Neuron (in vitro differentiated cells): ENCODE measurements at regions not wholly inside any gene's neighbourhood (a gene's known extent, or its start where the extent isn't known, plus 50 kb on each side); places are given as distances from the start of the nearest gene placed in this dataset.

ENCODE experiments used
- H2AFZ ChIP-seq: one replicate; pipeline ENCODE4 v1.6.1; 2013; ENCODE audit warnings: low read depth, mild to moderate bottlenecking, inconsistent platforms, low read length, moderate library complexity
- H3K27me3 ChIP-seq: one replicate; pipeline ENCODE4 v1.6.1; 2013; ENCODE audit warnings: low read length; ENCODE audit not compliant: insufficient read depth
- H3K36me3 ChIP-seq: one replicate; pipeline ENCODE4 v1.6.1; 2013; ENCODE audit warnings: low read length; ENCODE audit not compliant: insufficient read depth
- H3K4me1 ChIP-seq: one replicate; pipeline ENCODE4 v1.6.1; 2013; ENCODE audit warnings: low read length; ENCODE audit not compliant: insufficient read depth
- H3K4me3 ChIP-seq: 2 replicates; pipeline ENCODE4 v1.5.1; 2013; ENCODE audit warnings: mild to moderate bottlenecking, low read length, moderate library complexity
- H3K9me3 ChIP-seq: one replicate; pipeline ENCODE4 v1.6.1; 2013; ENCODE audit warnings: low read length

DNA sequence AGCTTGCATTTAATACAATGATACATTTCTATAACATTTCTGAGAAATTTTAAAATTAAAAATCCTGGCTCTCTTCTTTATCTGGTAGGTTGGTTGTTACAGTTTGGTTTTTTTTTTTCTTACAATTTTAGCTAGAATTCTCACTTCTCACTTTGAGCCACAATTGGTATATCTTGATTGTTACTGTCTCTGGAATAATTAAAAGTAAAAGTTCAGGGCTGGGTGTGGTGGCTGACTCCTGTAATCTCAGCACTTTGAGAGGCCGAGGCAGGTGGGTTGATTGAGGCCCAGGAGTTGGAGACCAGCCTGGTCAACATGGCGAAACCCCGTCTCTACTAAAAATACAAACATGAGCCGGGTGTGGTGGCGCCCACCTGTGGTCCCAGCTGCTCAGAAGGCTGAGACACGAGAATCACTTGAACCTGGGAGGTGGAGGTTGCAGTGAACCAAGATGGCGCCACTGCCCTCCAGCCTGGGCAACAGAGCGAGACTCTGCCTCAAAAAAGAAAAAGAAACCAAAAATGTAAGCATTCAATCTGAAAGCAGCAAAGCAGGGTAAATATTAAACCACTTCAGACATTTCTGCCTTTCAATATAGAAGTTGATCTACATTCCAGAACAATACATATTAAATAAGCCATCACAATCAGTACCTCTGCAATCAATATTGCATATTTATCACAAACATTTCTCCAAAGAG lies 88.6 kb upstream of the PFKP start:
- Histone ChIP-seq H3K4me3 (no peak overlapping the region), H3K36me3 (no peaks in the 10 kb centered on the region), H2AFZ (no peak overlapping the region), H3K27me3 (no peaks in the 10 kb centered on the region), H3K4me1 (no peaks in the 10 kb centered on the region), H3K9me3 (no peaks in the 10 kb centered on the region)

- no peaks in the 10 kb centered on the region for H3K36me3 ChIP-seq
- H3K4me3 ChIP-seq = no peak overlapping the region
- H3K4me1 ChIP-seq = no peaks in the 10 kb centered on the region
- H3K9me3 ChIP-seq = no peaks in the 10 kb centered on the region
- H3K27me3 ChIP-seq = no peaks in the 10 kb centered on the region
- H2AFZ ChIP-seq = peak overlapping the region; percentile 58
Observed at GRCh38 chr10:2978111-2978510, 89.2 kb upstream of the PFKP start.

- H3K36me3 ChIP-seq = no peaks in the 10 kb centered on the region
- no peaks in the 10 kb centered on the region for H3K9me3 ChIP-seq
- H2AFZ ChIP-seq = no peak overlapping the region
- H3K4me3 ChIP-seq = no peak overlapping the region
- H3K4me1 ChIP-seq = no peaks in the 10 kb centered on the region
- no peaks in the 10 kb centered on the region for H3K27me3 ChIP-seq
Observed at GRCh38 chr10:2974503-2975207, 92.7 kb upstream of the PFKP start.

- Histone ChIP-seq H3K4me3 (no peak overlapping the region), H3K36me3 (no peaks in the 10 kb centered on the region), H3K4me1 (no peaks in the 10 kb centered on the region), H3K27me3 (no peaks in the 10 kb centered on the region), H3K9me3 (no peaks in the 10 kb centered on the region), H2AFZ (no peak overlapping the region)
Observed at GRCh38 chr10:2974083-2974482, 93.3 kb upstream of the PFKP start.

DNA sequence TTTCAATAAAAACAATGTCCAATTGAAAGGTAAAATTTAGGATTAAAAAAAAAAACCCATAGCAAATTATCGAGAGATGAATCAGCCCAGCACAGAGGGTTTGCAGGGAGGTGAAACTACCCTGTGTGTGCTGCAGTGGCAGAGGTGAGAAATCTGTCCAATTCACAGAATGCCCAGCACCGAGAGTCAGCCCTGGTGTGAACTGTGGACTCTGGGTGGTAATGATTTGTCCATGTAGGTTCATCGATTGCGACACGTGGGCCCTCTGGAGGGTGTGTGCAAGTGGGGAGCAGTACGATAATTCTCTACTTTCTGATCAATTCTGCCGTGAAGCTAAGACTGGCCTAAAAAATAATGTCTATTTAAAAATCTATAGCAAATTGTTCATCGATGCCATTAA lies 94.5 kb upstream of the PFKP start:
- Histone ChIP-seq H3K4me3 (no peak overlapping the region), H3K9me3 (no peaks in the 10 kb centered on the region), H3K4me1 (no peaks in the 10 kb centered on the region), H3K27me3 (no peaks in the 10 kb centered on the region), H3K36me3 (no peaks in the 10 kb centered on the region), H2AFZ (no peak overlapping the region)

GRCh38 chr10:2972216-2972615 lies 95.1 kb upstream of the PFKP start:
- H3K27me3 ChIP-seq = no peaks in the 10 kb centered on the region
- no peaks in the 10 kb centered on the region for H3K36me3 ChIP-seq
- H3K4me1 ChIP-seq = no peaks in the 10 kb centered on the region
- H3K4me3 ChIP-seq = no peak overlapping the region
- no peaks in the 10 kb centered on the region for H3K9me3 ChIP-seq
- no peak overlapping the region for H2AFZ ChIP-seq

GRCh38 chr10:2970190-2970823 lies 97.0 kb upstream of the PFKP start:
- no peak overlapping the region for H3K4me3 ChIP-seq
- peaks cover 2% of the 10 kb centered on the region for H3K27me3 ChIP-seq
- no peaks in the 10 kb centered on the region for H3K4me1 ChIP-seq
- no peaks in the 10 kb centered on the region for H3K36me3 ChIP-seq
- no peaks in the 10 kb centered on the region for H3K9me3 ChIP-seq
- H2AFZ ChIP-seq = no peak overlapping the region

GRCh38 chr10:2968401-2969058 lies 98.8 kb upstream of the PFKP start:
- H3K4me3 ChIP-seq = no peak overlapping the region
- H3K27me3 ChIP-seq = peaks cover 2% of the 10 kb centered on the region
- no peak overlapping the region for H2AFZ ChIP-seq
- H3K4me1 ChIP-seq = no peaks in the 10 kb centered on the region
- no peaks in the 10 kb centered on the region for H3K36me3 ChIP-seq
- H3K9me3 ChIP-seq = no peaks in the 10 kb centered on the region

DNA sequence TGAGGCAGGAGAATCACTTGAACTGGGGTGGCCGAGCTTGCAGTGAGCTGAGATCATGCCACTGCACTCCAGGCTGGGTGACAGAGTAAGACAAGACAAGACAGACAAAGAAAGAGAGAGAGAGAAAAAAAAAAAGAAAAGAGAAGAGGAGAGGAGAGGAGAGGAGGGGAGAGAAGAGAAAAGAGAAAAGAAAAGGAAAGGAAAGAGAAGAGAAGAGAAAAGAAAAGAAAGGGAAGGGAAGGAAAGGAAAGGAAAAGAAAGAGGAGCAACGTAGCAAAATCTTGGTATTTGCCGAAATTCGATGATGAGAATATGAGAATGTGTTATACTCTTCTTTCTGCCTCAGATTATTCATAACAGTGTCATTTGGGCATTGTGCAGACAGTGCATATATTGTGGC lies 101.2 kb upstream of the PFKP start:
- no peak overlapping the region for H2AFZ ChIP-seq
- no peaks in the 10 kb centered on the region for H3K36me3 ChIP-seq
- H3K4me3 ChIP-seq = no peak overlapping the region
- H3K9me3 ChIP-seq = no peaks in the 10 kb centered on the region
- peaks cover 2% of the 10 kb centered on the region for H3K27me3 ChIP-seq
- H3K4me1 ChIP-seq = no peaks in the 10 kb centered on the region

- Histone ChIP-seq H3K27me3 (peaks cover 2% of the 10 kb centered on the region), H3K9me3 (no peaks in the 10 kb centered on the region), H3K4me1 (no peaks in the 10 kb centered on the region), H3K36me3 (no peaks in the 10 kb centered on the region), H2AFZ (no peak overlapping the region), H3K4me3 (no peak overlapping the region)
Observed at GRCh38 chr10:2964632-2965296, 102.6 kb upstream of the PFKP start.

- Histone ChIP-seq H3K27me3 (peaks cover 2% of the 10 kb centered on the region), H3K4me3 (no peak overlapping the region), H3K9me3 (no peaks in the 10 kb centered on the region), H3K4me1 (no peaks in the 10 kb centered on the region), H2AFZ (no peak overlapping the region), H3K36me3 (no peaks in the 10 kb centered on the region)
Observed at GRCh38 chr10:2963889-2964631, 103.3 kb upstream of the PFKP start.

GRCh38 chr10:2962194-2962593 lies 105.2 kb upstream of the PFKP start:
- H3K27me3 ChIP-seq = peaks cover 2% of the 10 kb centered on the region
- no peak overlapping the region for H2AFZ ChIP-seq
- no peaks in the 10 kb centered on the region for H3K4me1 ChIP-seq
- H3K4me3 ChIP-seq = no peak overlapping the region
- H3K36me3 ChIP-seq = no peaks in the 10 kb centered on the region
- H3K9me3 ChIP-seq = no peaks in the 10 kb centered on the region
